ENCODE measurements at regions not wholly inside any gene's neighbourhood (a gene's known extent, or its start where the extent isn't known, plus 50 kb on each side); places are given as distances from the start of the nearest gene placed in this dataset.

DNA sequence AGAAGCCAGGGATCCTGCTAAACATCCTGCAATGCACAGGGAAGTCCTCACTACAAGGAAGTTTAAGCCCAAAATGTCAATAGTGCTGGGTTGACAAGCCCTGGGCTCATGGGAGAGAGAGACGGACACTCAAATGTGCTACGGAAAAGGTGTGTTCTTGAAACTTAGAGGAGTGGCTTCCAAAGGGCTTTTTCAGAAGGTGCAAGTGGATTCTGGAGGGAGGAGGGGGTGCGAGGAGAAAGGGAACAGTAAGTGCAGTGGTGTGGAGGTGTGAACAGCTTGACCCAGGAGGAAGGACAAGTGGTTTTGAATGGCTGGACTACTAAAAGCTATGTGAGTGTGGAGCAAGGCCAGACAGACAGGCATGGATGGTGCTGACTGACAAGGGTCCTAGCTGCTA, 50.4 kb upstream of the CECR2 start:
- Histone ChIP-seq H4K8ac (replicated peaks; ENCODE audit: insufficient read length, low read depth, low read length) (no peak overlapping the region), H3K9me3 (ENCODE audit: control insufficient read depth, low read depth, low read length) (no peaks in the 10 kb centered on the region), H2AK5ac (ENCODE audit: insufficient read length, low read length) (no peak overlapping the region), H3T11ph (ENCODE audit: low read length) (no peak overlapping the region), H2BK15ac (ENCODE audit: low read depth, low read length) (no peak overlapping the region), H3K23me2 (ENCODE audit: insufficient read length, low read depth, low read length, poor library complexity, severe bottlenecking) (no peaks in the 10 kb centered on the region), H3K56ac (ENCODE audit: insufficient read length, low read depth, low read length) (no peak overlapping the region), H3K4ac (ENCODE audit: low read depth, low read length) (no peak overlapping the region), H3K27me3 (ENCODE audit: insufficient read depth, low read length) (no peaks in the 10 kb centered on the region), H3K23ac (ENCODE audit: insufficient read length, low read depth, low read length) (no peak overlapping the region), H4K20me1 (ENCODE audit: control insufficient read depth, insufficient read depth, insufficient read length) (no peaks in the 10 kb centered on the region), H2BK20ac (ENCODE audit: low read depth, low read length, poor library complexity, severe bottlenecking) (no peak overlapping the region), H3K18ac (ENCODE audit: insufficient read length, low read depth, low read length) (no peak overlapping the region), H3K14ac (ENCODE audit: insufficient read depth, low read length) (no peak overlapping the region), H3K4me1 (ENCODE audit: insufficient read depth, low read length) (no peaks in the 10 kb centered on the region), H2BK12ac (ENCODE audit: insufficient read length, low read depth, low read length) (no peak overlapping the region), H3K4me2 (ENCODE audit: insufficient read depth, insufficient read length, low read length) (no peak overlapping the region), H4K5ac (ENCODE audit: insufficient read length, low read depth, low read length) (no peak overlapping the region), H3K79me2 (ENCODE audit: insufficient read depth, low read length) (no peaks in the 10 kb centered on the region), H4K91ac (ENCODE audit: insufficient read length, low read depth, low read length) (no peak overlapping the region), H3K9ac (ENCODE audit: extremely low read depth, insufficient read length, low read length) (no peak overlapping the region), H3K27ac (ENCODE audit: insufficient read length, low read depth, low read length) (no peak overlapping the region), H2BK5ac (ENCODE audit: insufficient read length, low read length) (no peak overlapping the region), H3K79me1 (ENCODE audit: insufficient read depth, low read depth, low read length, poor library complexity, severe bottlenecking) (no peaks in the 10 kb centered on the region), H2AFZ (ENCODE audit: low read length) (no peak overlapping the region), H2BK120ac (ENCODE audit: low read depth, low read length, poor library complexity, severe bottlenecking) (no peak overlapping the region)
- DNase-seq, result no peak
- WGBS (ENCODE audit: extremely low coverage, insufficient read length, low lambda C conversion rate), result no CpG with 5 or more reads among the region's 3 CpGs
- TF ChIP-seq, protein P1, sequence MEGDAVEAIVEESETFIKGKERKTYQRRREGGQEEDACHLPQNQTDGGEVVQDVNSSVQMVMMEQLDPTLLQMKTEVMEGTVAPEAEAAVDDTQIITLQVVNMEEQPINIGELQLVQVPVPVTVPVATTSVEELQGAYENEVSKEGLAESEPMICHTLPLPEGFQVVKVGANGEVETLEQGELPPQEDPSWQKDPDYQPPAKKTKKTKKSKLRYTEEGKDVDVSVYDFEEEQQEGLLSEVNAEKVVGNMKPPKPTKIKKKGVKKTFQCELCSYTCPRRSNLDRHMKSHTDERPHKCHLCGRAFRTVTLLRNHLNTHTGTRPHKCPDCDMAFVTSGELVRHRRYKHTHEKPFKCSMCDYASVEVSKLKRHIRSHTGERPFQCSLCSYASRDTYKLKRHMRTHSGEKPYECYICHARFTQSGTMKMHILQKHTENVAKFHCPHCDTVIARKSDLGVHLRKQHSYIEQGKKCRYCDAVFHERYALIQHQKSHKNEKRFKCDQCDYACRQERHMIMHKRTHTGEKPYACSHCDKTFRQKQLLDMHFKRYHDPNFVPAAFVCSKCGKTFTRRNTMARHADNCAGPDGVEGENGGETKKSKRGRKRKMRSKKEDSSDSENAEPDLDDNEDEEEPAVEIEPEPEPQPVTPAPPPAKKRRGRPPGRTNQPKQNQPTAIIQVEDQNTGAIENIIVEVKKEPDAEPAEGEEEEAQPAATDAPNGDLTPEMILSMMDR (conservative IDR thresholded peaks at IDR 0.05), result no peak
- Mint-ChIP-seq H3K4me3 (no peak overlapping the region), H3K4me1 (peaks cover 17 to 25% of the 10 kb centered on the region in 2 experiments), H3K9me3 (no peaks in the 10 kb centered on the region), H3K27me3 (ENCODE audit: low read depth) (no peaks in the 10 kb centered on the region), H3K27ac (no peak overlapping the region; a peak in 1 of 7 replicates), H3K36me3 (ENCODE audit: insufficient read depth in 1 of 3, low read depth in 3 of 3) (no peaks in the 10 kb centered on the region)
